GM23248 (cell line): ENCODE measurements at regions not wholly inside any gene's neighbourhood (a gene's known extent, or its start where the extent isn't known, plus 50 kb on each side); places are given as distances from the start of the nearest gene placed in this dataset.

Experiments used
- EZH2 ChIP-seq: fragments of 200-600 bp; sonication (generic); IDR thresholded peaks from 2 replicates; pipeline ENCODE4 v1.6.1; 2018; ENCODE audit warnings: antibody characterized with exemption, mild to moderate bottlenecking; ENCODE audit not compliant: insufficient read depth, poor library complexity, severe bottlenecking
- EZH2phosphoT487 ChIP-seq: fragments of 200-600 bp; sonication (generic); IDR thresholded peaks from 2 replicates; pipeline ENCODE4 v1.6.1; 2018; ENCODE audit warnings: antibody characterized with exemption, moderate library complexity, mild to moderate bottlenecking, low read depth; ENCODE audit not compliant: insufficient read depth

GRCh38 chr9:90555351-90556057, 87.1 kb downstream of the DIRAS2 start:
- no peak for TF ChIP-seq EZH2phosphoT487
- TF ChIP-seq EZH2: no peak
